GM19240 (cell line): ENCODE measurements at regions not wholly inside any gene's neighbourhood (a gene's known extent, or its start where the extent isn't known, plus 50 kb on each side); places are given as distances from the start of the nearest gene placed in this dataset.

Source experiments
- DNase-seq: peaks from one replicate; pipeline ENCODE4 v3.0.0; 2011; ENCODE audit warnings: low spot score; ENCODE audit not compliant: insufficient read length

GRCh38 chr4:96766359-96766758, 926.5 kb downstream of the PDHA2 start:
- DNase-seq, result no peak

- DNase-seq, result no peak
These were observed 928.1 kb downstream of the PDHA2 start for GRCh38 chr4:96767815-96768480.

GRCh38 chr4:96775501-96775900, 935.6 kb downstream of the PDHA2 start:
- DNase-seq, result no peak

- DNase-seq, result no peak
These were observed 937.1 kb downstream of the PDHA2 start for GRCh38 chr4:96776920-96777527.

GRCh38 chr4:96784336-96784735, 944.4 kb downstream of the PDHA2 start:
- DNase-seq, result no peak

- DNase-seq, result no peak
These were observed 946.4 kb downstream of the PDHA2 start for GRCh38 chr4:96786306-96786705.

GRCh38 chr4:96787766-96788165, 947.9 kb downstream of the PDHA2 start:
- DNase-seq, result no peak

- DNase-seq, result no peak
These were observed 969.7 kb downstream of the PDHA2 start for GRCh38 chr4:96809563-96809962.

GRCh38 chr4:96827086-96827485, 987.2 kb downstream of the PDHA2 start:
- no peak for DNase-seq

GRCh38 chr4:96833831-96834230, 993.9 kb downstream of the PDHA2 start:
- no peak for DNase-seq

GRCh38 chr4:96835991-96836390, 996.1 kb downstream of the PDHA2 start:
- DNase-seq, result no peak

- DNase-seq, result no peak
These were observed 999.5 kb downstream of the PDHA2 start for GRCh38 chr4:96839441-96839840.

GRCh38 chr4:96841801-96842200, 1001.9 kb downstream of the PDHA2 start:
- no peak for DNase-seq

GRCh38 chr4:96844858-96845490, 1005.1 kb downstream of the PDHA2 start:
- no peak for DNase-seq

GRCh38 chr4:96845819-96846218, 1005.9 kb downstream of the PDHA2 start:
- no peak for DNase-seq

- no peak for DNase-seq
These were observed 1034.8 kb downstream of the PDHA2 start for GRCh38 chr4:96874657-96875056.

- DNase-seq, result no peak
These were observed 1039.6 kb downstream of the PDHA2 start for GRCh38 chr4:96879527-96879926.

GRCh38 chr4:96887857-96888256, 1048.0 kb downstream of the PDHA2 start:
- DNase-seq, result no peak

GRCh38 chr4:96894621-96895020, 1054.7 kb downstream of the PDHA2 start:
- no peak for DNase-seq

GRCh38 chr4:96895826-96896225, 1055.9 kb downstream of the PDHA2 start:
- no peak for DNase-seq

GRCh38 chr4:96912716-96913115, 1072.8 kb downstream of the PDHA2 start:
- DNase-seq, result no peak

GRCh38 chr4:96913441-96914080, 1073.7 kb downstream of the PDHA2 start:
- no peak for DNase-seq
